HEK293T (cell line): ENCODE measurements at regions not wholly inside any gene's neighbourhood (a gene's known extent, or its start where the extent isn't known, plus 50 kb on each side); places are given as distances from the start of the nearest gene placed in this dataset.

Source experiments
- BHLHE40 ChIP-seq: fragments of 450-650 bp; IDR thresholded peaks from 2 replicates; pipeline ENCODE4 v1.6.1; 2016; ENCODE audit warnings: mild to moderate bottlenecking, moderate library complexity, borderline replicate concordance
- CTBP1 ChIP-seq: fragments of 450-650 bp; IDR thresholded peaks from 2 replicates; pipeline ENCODE4 v1.6.1; 2016; ENCODE audit warnings: borderline replicate concordance
- FOXM1 ChIP-seq: fragments of 450-650 bp; IDR thresholded peaks from 2 replicates; pipeline ENCODE4 v1.6.1; 2017; ENCODE audit warnings: mild to moderate bottlenecking, borderline replicate concordance
- NFRKB ChIP-seq: fragments of 450-650 bp; IDR thresholded peaks from 2 replicates; pipeline ENCODE4 v1.6.1; 2016; ENCODE audit warnings: mild to moderate bottlenecking, moderate library complexity
- SP1 ChIP-seq: fragments of 450-650 bp; IDR thresholded peaks from 2 replicates; pipeline ENCODE4 v1.6.1; 2017
- TARDBP ChIP-seq: fragments of 450-650 bp; IDR thresholded peaks from 2 replicates; pipeline ENCODE4 v1.6.1; 2016

- TF ChIP-seq TARDBP (no peak), NFRKB (no peak), BHLHE40 (no peak), CTBP1 (no peak), SP1 (no peak), FOXM1 (no peak)
Measured at GRCh38 chr1:58994664-58995063, 210.8 kb upstream of the JUN start.
